ENCODE measurements at regions not wholly inside any gene's neighbourhood (a gene's known extent, or its start where the extent isn't known, plus 50 kb on each side); places are given as distances from the start of the nearest gene placed in this dataset.
A peak's percentile ranks its signal among the peaks of the same experiment; 100 is the strongest.

GRCh38 chr17:51402899-51403298 lies 142.6 kb downstream of the UTP18 start:
- H3K9me3 ChIP-seq = no peaks in the 10 kb centered on the region
- no peak for DNase-seq
- intact Hi-C loops (cut with DNase I) = no loop called here
- H3K36me3 ChIP-seq = no peaks in the 10 kb centered on the region
- H3K27ac ChIP-seq = no peak overlapping the region
- H3K27me3 ChIP-seq = no peaks in the 10 kb centered on the region
- no peak for TF ChIP-seq POLR2A (IDR thresholded peaks at IDR 0.05)
- TF ChIP-seq CTCF (IDR thresholded peaks at IDR 0.05) = no peak
- WGBS, 2 donors = 95 to 100% methylated on average over 1 of the region's 1 CpG
- no peaks in the 10 kb centered on the region for H3K4me1 ChIP-seq
- no peak overlapping the region for H3K4me3 ChIP-seq (replicated peaks in 1 of 3)

GRCh38 chr17:51407576-51407975 lies 147.2 kb downstream of the UTP18 start:
- Histone ChIP-seq H3K4me3 (replicated peaks in 1 of 3) (no peak overlapping the region), H3K27me3 (no peaks in the 10 kb centered on the region), H3K27ac (no peak overlapping the region), H3K4me1 (no peaks in the 10 kb centered on the region), H3K9me3 (no peaks in the 10 kb centered on the region), H3K36me3 (no peaks in the 10 kb centered on the region)
- 82 to 93% methylated on average over 5 of the region's 5 CpGs for WGBS, 2 donors
- no peak for DNase-seq
- intact Hi-C loops (cut with DNase I) = no loop called here
- TF ChIP-seq POLR2A (IDR thresholded peaks at IDR 0.05) (no peak), CTCF (IDR thresholded peaks at IDR 0.05) (no peak)

- Histone ChIP-seq H3K36me3 (no peaks in the 10 kb centered on the region), H3K4me3 (replicated peaks in 1 of 3) (no peak overlapping the region), H3K27ac (no peak overlapping the region), H3K27me3 (no peaks in the 10 kb centered on the region), H3K9me3 (no peaks in the 10 kb centered on the region), H3K4me1 (no peaks in the 10 kb centered on the region)
- 57 to 60% methylated on average over 2 of the region's 2 CpGs for WGBS, 2 donors
- intact Hi-C loops (cut with DNase I) = no loop called here
- DNase-seq = peak; percentile 59 to 78
- TF ChIP-seq POLR2A (IDR thresholded peaks at IDR 0.05) = no peak
- no peak for TF ChIP-seq CTCF (IDR thresholded peaks at IDR 0.05)
These were observed 159.1 kb downstream of the UTP18 start for GRCh38 chr17:51419476-51419875.

- intact Hi-C loops (cut with DNase I) = no loop called here
- no peaks in the 10 kb centered on the region for H3K36me3 ChIP-seq
These were observed 161.2 kb downstream of the UTP18 start for GRCh38 chr17:51421525-51421924.

GRCh38 chr17:51422634-51423033 lies 162.3 kb downstream of the UTP18 start:
- Histone ChIP-seq H3K36me3 (no peaks in the 10 kb centered on the region), H3K4me3 (replicated peaks in 1 of 3) (no peak overlapping the region), H3K27ac (no peak overlapping the region), H3K9me3 (no peaks in the 10 kb centered on the region), H3K4me1 (peaks cover 0 to 6% of the 10 kb centered on the region in 2 donors), H3K27me3 (no peaks in the 10 kb centered on the region)
- no peak for DNase-seq
- TF ChIP-seq CTCF (IDR thresholded peaks at IDR 0.05) = no peak
- TF ChIP-seq POLR2A (IDR thresholded peaks at IDR 0.05) = no peak
- intact Hi-C loops (cut with DNase I) = no loop called here
- 83 to 84% methylated on average over 3 of the region's 3 CpGs for WGBS, 2 donors

More at GRCh38 chr17:51421525-51421924, 161.2 kb downstream of the UTP18 start:
- Histone ChIP-seq H3K4me1 (no peaks in the 10 kb centered on the region), H3K4me3 (replicated peaks in 1 of 3) (no peak overlapping the region), H3K9me3 (no peaks in the 10 kb centered on the region), H3K27me3 (no peaks in the 10 kb centered on the region), H3K27ac (no peak overlapping the region)
- DNase-seq = no peak
- TF ChIP-seq POLR2A (IDR thresholded peaks at IDR 0.05) (no peak), CTCF (IDR thresholded peaks at IDR 0.05) (no peak)
- 91 to 96% methylated on average over 3 of the region's 3 CpGs for WGBS, 2 donors

Measured in thyroid gland (tissue), 4 donors.